ENCODE measurements at regions not wholly inside any gene's neighbourhood (a gene's known extent, or its start where the extent isn't known, plus 50 kb on each side); places are given as distances from the start of the nearest gene placed in this dataset.

GRCh38 chr2:184091456-184091855, 506.9 kb upstream of the ZNF804A start:
- Histone ChIP-seq H3K27ac (ENCODE audit: control insufficient read depth, insufficient read depth, low read length) (no peak overlapping the region), H3K27me3 (ENCODE audit: control insufficient read depth, extremely low read depth, insufficient read depth, low read length) (no peaks in the 10 kb centered on the region), H3K9me1 (ENCODE audit: control insufficient read depth, extremely low read depth, insufficient read depth, low read length) (no peaks in the 10 kb centered on the region), H3K4me2 (ENCODE audit: control insufficient read depth, extremely low read depth, insufficient read depth, low read depth, low read length) (no peak overlapping the region), H3K36me3 (ENCODE audit: control insufficient read depth in 2 of 2, extremely low read depth in 1 of 2, insufficient read depth in 2 of 2, low read length in 2 of 2) (no peaks in the 10 kb centered on the region), H3K9me3 (ENCODE audit: control insufficient read depth, low read depth, low read length) (no peaks in the 10 kb centered on the region), H3K9ac (ENCODE audit: control insufficient read depth, extremely low read depth, insufficient read depth, low read length) (no peak overlapping the region), H3K4me3 (ENCODE audit: control insufficient read depth in 2 of 3, extremely low read depth in 1 of 3, insufficient read depth in 2 of 3, low read depth in 1 of 3, low read length in 3 of 3) (no peak overlapping the region), H2AFZ (ENCODE audit: control insufficient read depth, low read length) (no peak overlapping the region), H3K79me2 (ENCODE audit: control insufficient read depth, insufficient read depth, low read length) (no peaks in the 10 kb centered on the region), H4K20me1 (ENCODE audit: control insufficient read depth, extremely low read depth, insufficient read depth, low read length) (no peaks in the 10 kb centered on the region), H3K4me1 (ENCODE audit: control insufficient read depth, extremely low read depth, insufficient read depth, low read length) (no peaks in the 10 kb centered on the region)
- DNase-seq (ENCODE audit: low read depth, low spot score) (no peak), FAIRE-seq (no peak)
- TF ChIP-seq CTCF (optimal IDR thresholded peaks at IDR 0.05 in 1 of 3, IDR thresholded peaks at IDR 0.05 in 1 of 3, conservative IDR thresholded peaks at IDR 0.05 in 1 of 3; ENCODE audit: extremely low read depth in 1 of 3, insufficient read depth in 2 of 3, low read length in 3 of 3): no peak
- no peak for TF ChIP-seq EZH2 (IDR thresholded peaks at IDR 0.05; ENCODE audit: low read length)
- dilution Hi-C loops (cut with MboI; ENCODE audit: extremely low pct_ligation_motif_present, low sequenced_read_pairs): no loop called here

DNA sequence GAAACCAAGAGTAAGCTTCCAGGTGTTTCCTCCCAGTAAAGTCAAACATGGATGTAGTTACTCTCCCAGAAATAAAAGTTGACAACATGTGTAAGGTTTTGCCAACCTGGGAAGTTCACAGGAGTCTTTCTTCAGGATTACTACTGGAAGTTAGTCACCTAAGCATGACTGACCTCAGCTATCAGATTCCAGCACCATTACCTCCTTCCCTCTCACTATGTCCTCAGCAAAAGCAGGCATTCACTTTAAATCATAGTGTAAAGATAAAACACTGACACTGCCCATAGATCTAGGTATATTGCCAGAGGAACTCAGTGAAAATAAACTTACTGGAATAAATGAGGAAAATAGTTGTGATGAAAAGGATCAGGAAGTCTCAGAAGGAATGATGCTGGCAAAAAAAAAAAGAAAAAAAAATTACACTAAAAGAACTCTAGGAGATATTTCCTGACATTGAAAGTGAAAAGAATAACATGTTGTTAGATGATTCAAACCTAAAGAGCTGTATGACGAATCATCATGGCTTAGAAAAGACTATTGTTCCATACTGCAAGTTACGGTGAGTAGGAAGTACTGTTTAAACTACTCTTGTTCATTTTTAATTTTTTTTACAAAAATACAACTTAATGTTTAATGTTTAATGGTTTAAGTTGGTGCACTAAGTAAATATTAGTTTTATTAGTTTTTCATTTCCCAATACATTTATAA, 484.5 kb upstream of the ZNF804A start:
- Histone ChIP-seq H3K9ac (ENCODE audit: control insufficient read depth, extremely low read depth, insufficient read depth, low read length) (no peak overlapping the region), H3K4me3 (ENCODE audit: control insufficient read depth in 2 of 3, extremely low read depth in 1 of 3, insufficient read depth in 2 of 3, low read depth in 1 of 3, low read length in 3 of 3) (no peak overlapping the region), H3K4me2 (ENCODE audit: control insufficient read depth, extremely low read depth, insufficient read depth, low read depth, low read length) (no peak overlapping the region), H3K4me1 (ENCODE audit: control insufficient read depth, extremely low read depth, insufficient read depth, low read length) (no peaks in the 10 kb centered on the region), H3K9me3 (ENCODE audit: control insufficient read depth, low read depth, low read length) (no peaks in the 10 kb centered on the region), H3K36me3 (ENCODE audit: control insufficient read depth in 2 of 2, extremely low read depth in 1 of 2, insufficient read depth in 2 of 2, low read length in 2 of 2) (no peaks in the 10 kb centered on the region), H3K9me1 (ENCODE audit: control insufficient read depth, extremely low read depth, insufficient read depth, low read length) (no peaks in the 10 kb centered on the region), H3K27me3 (ENCODE audit: control insufficient read depth, extremely low read depth, insufficient read depth, low read length) (no peaks in the 10 kb centered on the region), H2AFZ (ENCODE audit: control insufficient read depth, low read length) (no peak overlapping the region), H3K27ac (ENCODE audit: control insufficient read depth, insufficient read depth, low read length) (no peak overlapping the region), H4K20me1 (ENCODE audit: control insufficient read depth, extremely low read depth, insufficient read depth, low read length) (no peaks in the 10 kb centered on the region), H3K79me2 (ENCODE audit: control insufficient read depth, insufficient read depth, low read length) (no peaks in the 10 kb centered on the region)
- dilution Hi-C loops (cut with MboI; ENCODE audit: extremely low pct_ligation_motif_present, low sequenced_read_pairs): no loop called here
- DNase-seq (ENCODE audit: low read depth, low spot score) (no peak), FAIRE-seq (peak; percentile 46)
- TF ChIP-seq EZH2 (IDR thresholded peaks at IDR 0.05; ENCODE audit: low read length): no peak
- TF ChIP-seq CTCF (optimal IDR thresholded peaks at IDR 0.05 in 1 of 3, IDR thresholded peaks at IDR 0.05 in 1 of 3, conservative IDR thresholded peaks at IDR 0.05 in 1 of 3; ENCODE audit: extremely low read depth in 1 of 3, insufficient read depth in 2 of 3, low read length in 3 of 3): no peak

All from keratinocyte (primary cell).